ENCODE measurements at regions not wholly inside any gene's neighbourhood (a gene's known extent, or its start where the extent isn't known, plus 50 kb on each side); places are given as distances from the start of the nearest gene placed in this dataset.

DNA sequence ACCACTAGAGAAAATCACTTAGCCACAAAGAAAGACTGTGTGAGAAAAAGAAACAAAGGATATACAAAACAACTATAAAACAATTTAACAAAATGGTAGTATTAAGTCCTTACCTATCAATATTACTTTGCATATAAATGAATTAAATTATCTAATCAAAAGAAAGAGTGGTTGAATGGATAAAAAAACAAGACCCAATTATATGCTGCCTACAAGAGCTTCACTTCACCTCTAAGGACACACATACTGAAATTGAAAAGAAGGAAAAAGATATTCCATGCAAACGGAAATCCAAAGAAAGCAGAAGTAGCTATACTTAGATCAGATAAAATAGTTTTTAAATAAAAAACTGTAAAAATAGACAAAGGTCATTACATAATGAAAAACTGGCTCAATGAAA is 134.9 kb upstream of the CCDC196 start:
- H3K4me3 Mint-ChIP-seq: no peak overlapping the region
- peaks cover 5% of the 10 kb centered on the region for H3K36me3 Mint-ChIP-seq (ENCODE audit: low read depth)
- H3K4me1 Mint-ChIP-seq: peaks cover 10% of the 10 kb centered on the region
- peaks cover 53% of the 10 kb centered on the region for H3K9me3 Mint-ChIP-seq
- TF ChIP-seq, protein P1, sequence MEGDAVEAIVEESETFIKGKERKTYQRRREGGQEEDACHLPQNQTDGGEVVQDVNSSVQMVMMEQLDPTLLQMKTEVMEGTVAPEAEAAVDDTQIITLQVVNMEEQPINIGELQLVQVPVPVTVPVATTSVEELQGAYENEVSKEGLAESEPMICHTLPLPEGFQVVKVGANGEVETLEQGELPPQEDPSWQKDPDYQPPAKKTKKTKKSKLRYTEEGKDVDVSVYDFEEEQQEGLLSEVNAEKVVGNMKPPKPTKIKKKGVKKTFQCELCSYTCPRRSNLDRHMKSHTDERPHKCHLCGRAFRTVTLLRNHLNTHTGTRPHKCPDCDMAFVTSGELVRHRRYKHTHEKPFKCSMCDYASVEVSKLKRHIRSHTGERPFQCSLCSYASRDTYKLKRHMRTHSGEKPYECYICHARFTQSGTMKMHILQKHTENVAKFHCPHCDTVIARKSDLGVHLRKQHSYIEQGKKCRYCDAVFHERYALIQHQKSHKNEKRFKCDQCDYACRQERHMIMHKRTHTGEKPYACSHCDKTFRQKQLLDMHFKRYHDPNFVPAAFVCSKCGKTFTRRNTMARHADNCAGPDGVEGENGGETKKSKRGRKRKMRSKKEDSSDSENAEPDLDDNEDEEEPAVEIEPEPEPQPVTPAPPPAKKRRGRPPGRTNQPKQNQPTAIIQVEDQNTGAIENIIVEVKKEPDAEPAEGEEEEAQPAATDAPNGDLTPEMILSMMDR (IDR thresholded peaks at IDR 0.05): no peak
- no peak overlapping the region for H3K27ac Mint-ChIP-seq
- DNase-seq: no peak
- H3K27me3 Mint-ChIP-seq (ENCODE audit: low read depth, poor library complexity): no peaks in the 10 kb centered on the region

DNA sequence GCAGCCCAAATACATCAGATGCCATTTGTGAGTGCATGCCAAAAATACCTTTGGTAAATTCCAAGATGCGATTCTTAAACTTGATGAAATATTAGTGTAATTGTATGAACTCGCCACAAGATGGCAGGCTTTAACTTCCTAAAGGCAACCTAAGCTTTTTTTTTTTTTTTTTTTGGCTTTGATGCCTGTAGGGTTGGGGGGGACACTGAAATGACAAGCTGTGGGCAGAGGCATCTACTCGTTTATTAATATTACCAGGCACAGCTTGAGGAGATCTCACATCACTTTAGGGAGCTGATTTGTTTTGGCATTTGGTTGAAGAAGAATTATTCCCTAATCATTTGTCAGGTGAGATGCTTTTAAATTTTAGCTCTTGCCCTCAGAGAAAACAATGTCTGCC is 126.7 kb upstream of the CCDC196 start:
- TF ChIP-seq, protein P1 (IDR thresholded peaks at IDR 0.05): peak; percentile 69
- Mint-ChIP-seq H3K4me1 (peaks cover 32% of the 10 kb centered on the region), H3K27me3 (ENCODE audit: low read depth, poor library complexity) (peaks cover 7% of the 10 kb centered on the region), H3K9me3 (no peaks in the 10 kb centered on the region), H3K27ac (no peak overlapping the region), H3K36me3 (ENCODE audit: low read depth) (no peaks in the 10 kb centered on the region), H3K4me3 (peak overlapping the region; percentile 33)
- DNase-seq: peak; percentile 31

DNA sequence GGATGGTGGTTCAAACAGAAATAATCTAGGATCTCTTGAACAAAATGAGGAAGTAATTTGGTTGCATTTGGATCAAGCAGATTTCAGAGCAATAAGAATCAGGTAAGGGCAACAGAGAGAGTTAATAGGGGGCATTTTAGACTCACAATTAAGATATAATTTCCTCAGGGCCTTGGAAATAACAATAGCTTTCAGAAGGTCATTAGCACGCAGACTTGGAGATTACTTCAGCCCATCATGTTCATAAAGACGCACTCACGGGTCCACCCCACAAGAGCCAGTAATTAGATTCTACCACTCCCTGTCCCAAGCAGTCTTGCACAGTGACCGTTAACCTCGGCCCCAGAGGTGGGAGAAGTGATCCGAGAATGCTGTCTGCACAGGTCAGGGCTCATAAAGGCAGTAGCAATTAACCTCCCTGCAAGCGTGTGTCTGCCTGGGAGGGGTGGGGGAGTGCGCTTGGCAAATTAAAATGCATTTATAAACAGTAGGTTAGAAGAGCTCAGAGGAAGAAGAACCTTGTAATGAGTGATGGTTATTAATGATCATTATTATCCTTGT is 125.7 kb upstream of the CCDC196 start:
- Mint-ChIP-seq H3K9me3 (no peaks in the 10 kb centered on the region), H3K4me1 (peaks cover 27% of the 10 kb centered on the region), H3K27ac (no peak overlapping the region), H3K4me3 (peak overlapping the region; percentile 18), H3K36me3 (ENCODE audit: low read depth) (no peaks in the 10 kb centered on the region), H3K27me3 (ENCODE audit: low read depth, poor library complexity) (peaks cover 7% of the 10 kb centered on the region)
- peak; percentile 40 for DNase-seq
- TF ChIP-seq, protein P1 (IDR thresholded peaks at IDR 0.05): no peak

- TF ChIP-seq, protein P1 (IDR thresholded peaks at IDR 0.05): no peak
- no peak overlapping the region for H3K4me3 Mint-ChIP-seq
- H3K4me1 Mint-ChIP-seq: peaks cover 24% of the 10 kb centered on the region
- peaks cover 7% of the 10 kb centered on the region for H3K27me3 Mint-ChIP-seq (ENCODE audit: low read depth, poor library complexity)
- no peaks in the 10 kb centered on the region for H3K36me3 Mint-ChIP-seq (ENCODE audit: low read depth)
- H3K9me3 Mint-ChIP-seq: no peaks in the 10 kb centered on the region
- H3K27ac Mint-ChIP-seq: no peak overlapping the region
- no peak for DNase-seq
Observed at GRCh38 chr14:66361013-66361412, 125.2 kb upstream of the CCDC196 start.

DNA sequence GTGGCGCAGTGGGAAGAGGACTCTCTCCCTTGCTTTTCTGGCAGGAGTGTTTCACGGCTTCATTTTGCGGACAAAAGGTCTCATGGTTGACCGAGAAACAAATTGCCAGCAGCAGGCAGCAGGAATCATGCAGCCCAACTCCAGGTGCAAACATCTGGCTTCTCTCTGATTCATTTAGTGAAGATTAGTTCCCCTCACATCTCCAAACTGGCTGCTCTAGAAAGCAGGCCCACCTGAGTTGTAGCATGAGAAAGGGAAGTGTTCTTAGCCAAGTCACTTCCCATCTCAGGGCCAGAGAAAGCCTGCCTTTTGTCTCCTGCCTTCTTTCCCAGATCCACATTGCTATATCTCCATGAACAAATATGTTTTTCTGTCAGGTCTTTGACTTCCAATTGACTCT is 120.8 kb upstream of the CCDC196 start:
- no peaks in the 10 kb centered on the region for H3K36me3 Mint-ChIP-seq (ENCODE audit: low read depth)
- no peak overlapping the region for H3K27ac Mint-ChIP-seq
- no peaks in the 10 kb centered on the region for H3K9me3 Mint-ChIP-seq
- DNase-seq: no peak
- TF ChIP-seq, protein P1 (IDR thresholded peaks at IDR 0.05): no peak
- H3K27me3 Mint-ChIP-seq (ENCODE audit: low read depth, poor library complexity): peaks cover 4% of the 10 kb centered on the region
- H3K4me3 Mint-ChIP-seq: no peak overlapping the region
- H3K4me1 Mint-ChIP-seq: peaks cover 13% of the 10 kb centered on the region

DNA sequence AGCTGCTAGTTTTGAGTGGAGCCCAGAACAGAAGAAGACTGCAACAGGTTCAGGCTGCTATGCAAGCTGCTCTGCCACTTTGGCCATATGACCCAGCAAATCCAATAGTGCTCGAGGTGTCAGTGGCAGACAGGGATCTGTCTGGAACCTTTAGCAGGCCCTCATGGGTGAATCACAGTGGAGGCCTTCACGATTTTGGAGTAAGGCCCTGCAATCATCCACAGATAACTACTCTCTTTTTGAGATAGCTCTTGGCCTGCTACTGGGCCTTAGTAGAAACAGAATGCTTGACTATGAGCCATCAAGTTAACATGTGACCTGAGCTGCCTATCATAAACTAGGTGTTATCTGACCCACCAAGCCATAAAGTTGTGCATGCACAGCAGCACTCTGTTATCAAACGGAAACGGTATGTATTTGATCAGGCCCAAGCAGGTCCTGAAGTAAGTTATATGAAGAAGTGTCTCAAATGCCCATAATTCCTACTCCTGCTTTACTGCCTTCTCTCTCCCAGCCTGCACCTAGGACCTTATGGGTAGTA is 116.9 kb upstream of the CCDC196 start:
- TF ChIP-seq, protein P1 (IDR thresholded peaks at IDR 0.05): no peak
- Mint-ChIP-seq H3K36me3 (ENCODE audit: low read depth) (no peaks in the 10 kb centered on the region), H3K27ac (no peak overlapping the region), H3K4me1 (peaks cover 4% of the 10 kb centered on the region), H3K27me3 (ENCODE audit: low read depth, poor library complexity) (no peaks in the 10 kb centered on the region), H3K9me3 (no peaks in the 10 kb centered on the region), H3K4me3 (no peak overlapping the region)
- DNase-seq: no peak
